Fibroblast of peridontal ligament (primary cell): ENCODE measurements at regions not wholly inside any gene's neighbourhood (a gene's known extent, or its start where the extent isn't known, plus 50 kb on each side); places are given as distances from the start of the nearest gene placed in this dataset.

ENCODE experiments used
- DNase-seq: peaks from one replicate; pipeline ENCODE4 v3.0.0-alpha.2; 2010; ENCODE audit errors: extremely low read depth

DNA sequence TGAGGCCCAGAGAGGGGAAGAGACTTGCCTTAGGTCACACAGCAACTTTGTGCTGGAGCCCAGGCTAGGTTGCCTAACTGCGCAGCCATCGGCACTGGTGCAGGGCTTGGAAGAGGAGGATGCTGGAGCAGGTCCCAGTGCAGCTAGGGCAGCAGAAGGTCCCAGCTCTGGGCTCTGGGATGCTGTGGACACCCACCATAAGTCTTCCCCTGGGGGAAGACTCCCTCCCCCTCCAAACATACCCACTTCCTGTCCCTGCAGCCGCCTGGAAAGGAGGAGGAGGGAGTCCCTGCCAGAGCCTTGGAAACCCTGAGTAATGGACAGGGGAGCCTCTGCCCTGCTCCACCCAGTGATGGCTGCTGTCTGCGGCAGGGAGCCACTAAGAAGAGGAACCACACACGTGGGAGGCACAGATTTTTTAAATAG is 93.6 kb downstream of the NCR2 start:
- DNase-seq = no peak

DNA sequence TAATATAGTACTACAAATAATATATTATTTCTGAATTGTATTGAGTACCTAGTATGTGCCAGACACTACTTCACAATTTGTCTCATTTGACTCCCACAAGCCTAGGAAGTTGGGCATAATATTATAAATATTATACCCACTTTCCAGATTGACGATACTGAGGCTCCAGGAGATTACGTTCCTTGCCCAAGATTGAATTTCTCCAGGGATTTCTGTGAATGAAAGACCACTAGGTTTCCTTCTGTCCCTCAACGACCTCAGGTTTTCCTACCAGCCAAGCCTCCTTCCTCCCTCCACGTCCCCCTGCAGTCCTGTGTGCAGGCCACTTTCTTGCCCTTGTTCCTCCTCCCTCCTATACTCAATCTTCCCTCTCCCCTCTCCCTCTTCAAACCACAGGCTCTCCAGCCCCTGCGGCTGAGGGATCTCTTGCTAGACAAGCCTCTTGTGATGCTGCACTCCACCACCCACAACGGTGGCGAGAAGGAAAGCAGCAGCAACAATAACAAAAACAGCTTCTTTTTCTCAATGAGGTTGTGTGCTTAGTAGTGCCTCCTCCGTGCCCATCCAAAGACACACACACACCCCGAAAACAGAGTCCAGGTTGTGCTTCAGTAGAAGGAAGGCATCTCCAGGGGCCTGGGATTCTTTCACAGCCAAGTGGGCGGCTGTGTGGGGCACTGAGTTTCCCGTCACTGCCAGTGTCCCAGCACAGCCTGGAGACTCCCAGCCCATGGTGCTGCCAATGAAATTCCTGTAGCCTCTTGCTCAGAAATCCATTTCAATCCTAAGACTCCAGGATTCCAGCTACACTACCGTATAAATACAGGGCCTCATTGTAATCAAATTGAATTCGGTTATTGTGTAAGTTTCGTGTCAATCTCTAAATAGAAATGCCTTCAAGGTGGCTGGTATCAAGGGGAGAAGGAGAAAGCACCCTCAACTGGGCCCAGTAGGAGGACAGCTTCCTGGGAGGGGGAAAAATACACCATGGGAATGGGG is 94.4 kb downstream of the NCR2 start:
- DNase-seq = no peak

DNA sequence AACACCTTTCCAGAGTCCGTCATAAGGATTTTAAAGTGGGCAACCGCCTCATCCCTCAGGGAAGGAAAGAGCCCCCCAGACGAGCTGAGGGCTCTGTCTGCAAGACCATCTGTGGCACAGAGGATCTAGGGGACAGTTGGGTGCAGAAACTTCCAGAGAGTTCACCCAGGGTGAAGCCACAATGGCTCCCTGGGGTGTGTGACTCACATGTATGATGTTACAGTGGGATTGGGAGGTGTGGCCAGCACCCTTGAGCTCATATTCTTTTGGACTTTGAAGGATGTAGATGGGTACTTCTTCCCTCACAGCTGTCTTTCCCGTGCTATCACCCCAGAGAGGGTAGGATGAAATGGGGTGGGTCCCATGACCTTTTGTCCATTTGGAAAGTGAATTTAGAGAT is 95.5 kb downstream of the NCR2 start:
- DNase-seq = peak; percentile 26

GRCh38 chr6:41432280-41432679 is 96.9 kb downstream of the NCR2 start:
- no peak for DNase-seq

DNA sequence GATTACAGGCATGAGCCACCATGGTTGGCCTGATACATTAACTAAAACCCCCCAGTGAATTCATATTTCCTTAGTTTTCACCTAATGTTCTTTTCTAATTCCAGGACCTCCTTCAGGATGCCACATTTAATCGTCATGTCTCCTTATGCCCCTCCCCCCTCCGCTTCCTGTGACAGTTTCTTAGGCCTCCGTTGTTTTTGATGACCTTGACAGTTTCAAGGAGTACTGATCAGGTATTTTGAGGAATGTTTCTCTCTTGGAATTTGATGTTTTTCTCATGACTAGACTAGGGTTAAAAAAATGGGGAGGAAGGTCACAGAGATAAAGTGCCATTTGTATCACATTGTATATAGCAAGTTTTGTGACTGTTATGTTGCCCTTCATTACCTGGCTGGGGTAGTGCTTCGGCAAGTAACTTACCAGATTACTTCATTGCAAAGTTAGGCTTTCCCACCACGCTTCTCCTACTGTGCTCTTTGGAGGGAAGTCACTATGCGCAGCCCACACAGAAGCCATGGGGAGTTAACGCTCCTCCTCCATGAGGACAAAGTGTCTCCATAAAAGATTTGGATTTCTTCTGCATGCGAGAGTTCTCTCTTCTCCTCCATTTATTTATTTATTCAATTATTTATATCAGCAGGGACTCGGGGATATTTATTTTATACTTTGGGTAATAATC is 99.5 kb downstream of the NCR2 start:
- DNase-seq = no peak

- DNase-seq = no peak
Measured at GRCh38 chr6:41437604-41438003, 102.2 kb downstream of the NCR2 start.

DNA sequence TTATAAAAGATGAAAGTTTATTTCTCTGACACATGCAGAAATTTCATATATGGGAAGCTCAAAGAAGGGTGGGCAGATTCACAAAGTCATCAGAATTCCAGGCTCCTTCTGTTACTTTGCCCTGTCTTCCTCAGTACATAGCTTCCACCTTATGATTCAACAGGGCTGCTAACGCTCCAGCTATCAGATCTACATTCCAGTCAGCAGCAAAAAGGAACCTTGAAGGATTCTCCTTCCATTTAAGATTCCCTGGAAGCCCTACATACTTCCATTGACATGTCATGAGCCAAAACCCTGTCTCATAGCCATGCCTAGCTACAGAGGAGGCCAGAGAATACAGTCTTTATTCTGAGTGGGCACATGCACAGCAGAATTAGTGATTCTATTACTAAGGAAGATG is 103.3 kb downstream of the NCR2 start:
- no peak for DNase-seq

DNA sequence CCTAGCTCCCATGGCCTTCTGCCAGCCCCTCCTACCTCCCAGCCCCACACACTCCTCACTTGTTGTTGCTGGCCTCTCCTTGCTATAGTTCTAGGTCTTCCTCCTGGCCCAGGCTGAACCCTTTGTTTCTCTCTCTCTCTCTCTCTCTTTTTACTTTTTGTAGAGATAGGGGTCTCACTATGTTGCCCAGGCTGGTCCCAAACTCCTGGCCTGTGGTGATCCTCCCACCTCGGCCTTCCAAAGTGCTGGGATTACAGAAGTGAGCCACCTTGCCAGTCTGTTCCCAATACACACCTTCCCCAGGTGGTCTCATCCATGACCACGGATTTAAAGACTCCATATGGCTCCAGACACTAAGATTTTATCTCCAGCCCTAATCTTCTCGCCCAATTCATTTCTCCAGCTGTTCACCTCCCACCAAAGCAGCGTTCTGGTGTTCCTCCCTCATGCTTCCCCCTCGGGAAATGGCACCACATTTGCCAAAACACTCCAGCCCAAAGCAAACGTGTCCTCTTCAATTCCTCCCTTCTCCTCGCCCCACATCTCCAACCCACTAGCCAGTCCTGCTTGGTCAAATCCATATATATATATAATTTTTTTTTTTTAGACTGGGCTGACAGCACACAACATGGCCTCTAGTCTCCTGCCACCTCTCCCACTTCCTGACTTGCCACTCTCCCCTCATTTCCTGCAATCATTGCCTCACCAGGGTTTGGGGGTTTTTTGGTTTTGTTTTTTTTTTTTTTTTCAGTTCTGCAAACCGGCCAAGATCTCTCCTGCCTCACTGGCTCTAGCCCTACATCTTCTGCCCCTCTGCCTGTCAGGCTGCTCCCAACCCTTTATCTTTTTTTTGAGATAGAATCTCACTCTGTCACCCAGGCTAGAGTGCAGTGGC is 104.4 kb downstream of the NCR2 start:
- no peak for DNase-seq

DNA sequence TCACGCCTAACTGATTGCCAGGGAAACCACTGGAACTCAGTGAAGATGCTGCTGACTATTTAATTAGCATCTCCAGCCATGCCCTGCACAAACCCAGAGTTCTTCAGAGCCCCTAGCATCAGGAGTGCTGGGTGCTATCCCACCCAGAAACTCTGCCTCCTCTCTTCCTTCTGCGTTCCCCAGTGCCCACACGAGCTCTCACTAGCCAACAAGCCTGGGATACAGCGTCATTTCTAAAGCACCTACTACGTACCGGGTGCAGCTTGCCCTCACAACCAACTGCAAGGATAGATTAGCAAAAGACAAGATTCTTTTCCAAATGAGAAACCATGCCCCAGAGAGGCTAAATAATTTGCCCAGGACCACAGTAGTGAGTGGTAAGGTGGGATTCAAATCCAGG is 105.2 kb upstream of the FOXP4 start:
- no peak for DNase-seq

GRCh38 chr6:41441598-41442351 is 104.4 kb upstream of the FOXP4 start:
- no peak for DNase-seq

- no peak for DNase-seq
Measured at GRCh38 chr6:41442352-41442672, 103.9 kb upstream of the FOXP4 start.

DNA sequence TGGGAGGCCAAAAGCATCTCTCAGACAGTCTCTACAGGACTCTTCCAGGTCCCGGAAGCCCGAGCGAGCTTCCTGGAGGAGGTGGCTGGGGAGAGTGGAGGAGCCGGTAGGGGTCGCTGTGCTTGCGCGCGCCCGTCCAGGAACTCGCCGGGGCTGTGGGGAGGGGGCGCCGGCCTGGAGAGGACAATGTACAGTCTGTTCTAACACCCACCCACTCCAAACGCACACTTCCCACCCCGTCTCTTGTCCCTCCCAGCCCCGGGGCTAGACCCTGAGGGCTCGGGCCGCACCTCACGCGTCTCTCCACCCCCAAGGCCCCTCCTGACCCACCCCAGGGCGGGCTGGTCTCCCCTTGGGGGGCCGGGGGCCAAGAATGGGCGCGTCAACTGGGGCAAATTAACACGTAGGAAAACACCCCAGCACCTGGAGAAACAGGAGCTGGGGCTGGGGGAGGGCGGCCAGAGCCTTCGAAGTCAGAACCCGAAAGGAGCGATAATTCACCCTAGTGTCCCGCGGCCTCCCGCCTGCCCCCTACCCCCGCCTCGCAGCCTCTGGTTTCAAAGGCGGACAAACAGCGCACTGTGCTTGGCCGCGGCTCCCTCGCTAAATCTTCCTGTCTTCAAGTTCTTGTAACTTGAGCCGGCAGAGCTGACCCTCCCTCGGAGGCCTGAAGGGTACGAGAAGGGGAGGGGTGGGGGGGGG is 103.2 kb upstream of the FOXP4 start:
- DNase-seq = no peak

DNA sequence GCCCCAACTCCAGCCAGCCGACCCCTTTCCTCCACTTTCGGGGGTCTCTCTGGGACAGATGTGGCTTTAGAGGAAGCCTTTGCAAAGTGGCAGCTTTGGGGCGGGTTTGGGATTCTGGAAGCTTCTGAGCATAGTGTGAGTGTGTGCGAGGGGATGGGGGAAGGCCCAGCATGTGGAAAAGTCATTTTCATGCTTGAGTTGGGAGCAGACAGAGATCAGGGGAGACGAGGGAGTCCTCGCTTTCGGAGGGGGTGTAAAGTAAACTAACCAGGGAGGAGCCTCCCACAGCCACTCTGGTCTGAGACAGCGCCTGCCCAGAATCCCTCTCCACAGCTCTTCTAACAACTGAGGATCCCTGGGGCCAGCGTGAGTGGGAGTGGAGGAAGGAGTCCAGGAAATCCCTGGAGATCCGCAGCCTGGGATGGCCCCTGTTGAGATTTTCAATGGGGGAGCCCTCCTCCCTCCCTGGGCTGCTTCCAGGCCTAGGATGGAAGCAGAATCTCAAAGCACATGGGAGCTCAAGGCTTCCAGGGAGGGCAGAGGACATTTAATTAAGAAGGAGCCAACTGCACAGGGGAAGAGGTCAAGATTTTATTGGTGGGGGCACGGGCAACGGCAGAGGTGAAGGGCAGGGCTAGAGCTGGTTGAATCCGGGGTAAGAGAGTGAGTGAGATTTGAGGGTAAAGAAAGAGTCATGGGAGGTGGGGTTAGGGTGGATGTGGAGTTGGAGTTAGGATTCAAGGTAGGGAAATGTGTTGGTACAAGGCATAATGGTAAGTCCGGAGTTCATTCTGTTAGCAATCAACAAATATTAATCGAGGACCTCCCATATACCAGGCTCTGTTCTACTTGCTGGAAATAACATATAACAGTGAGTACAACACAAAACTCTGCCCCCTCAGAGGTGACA is 102.3 kb upstream of the FOXP4 start:
- no peak for DNase-seq

DNA sequence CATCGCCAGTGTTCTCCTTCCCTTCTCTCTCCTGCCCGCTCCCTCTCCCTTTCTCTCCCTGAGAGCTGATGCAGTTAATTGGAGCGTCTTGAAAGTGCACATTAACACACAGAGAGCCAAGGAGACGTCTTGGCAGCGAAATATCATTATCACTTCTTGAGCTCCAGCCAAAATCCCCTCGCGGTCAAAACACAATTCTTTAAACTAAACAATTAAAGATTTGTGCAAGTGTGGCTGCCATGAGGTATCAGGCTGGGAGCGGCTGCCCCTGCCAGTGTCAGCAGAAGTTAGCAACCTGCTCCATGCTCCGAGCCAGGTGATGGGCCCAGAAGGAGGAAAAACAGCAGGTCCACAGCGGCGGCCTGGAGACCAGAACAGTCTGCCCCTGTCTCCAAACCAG is 100.9 kb upstream of the FOXP4 start:
- DNase-seq = no peak

DNA sequence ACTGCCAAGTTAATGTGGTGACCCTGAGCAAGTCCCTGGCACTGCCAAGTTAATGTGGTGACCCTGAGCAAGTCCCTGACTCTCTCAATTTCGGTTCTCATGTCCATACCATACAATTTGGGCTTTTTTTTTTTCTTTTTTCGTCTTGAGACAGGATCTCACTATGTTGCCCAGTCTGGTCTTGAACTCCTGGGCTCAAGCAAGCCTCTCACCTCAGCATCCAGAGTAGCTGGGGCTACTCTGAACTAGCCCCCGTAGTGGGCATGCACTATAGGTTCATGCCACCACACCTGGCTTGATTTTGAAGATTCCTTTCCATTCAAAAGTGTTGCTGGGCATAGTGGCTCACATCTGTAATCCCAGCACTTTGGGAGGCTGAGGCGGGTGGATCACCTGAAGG is 100.0 kb upstream of the FOXP4 start:
- no peak for DNase-seq

DNA sequence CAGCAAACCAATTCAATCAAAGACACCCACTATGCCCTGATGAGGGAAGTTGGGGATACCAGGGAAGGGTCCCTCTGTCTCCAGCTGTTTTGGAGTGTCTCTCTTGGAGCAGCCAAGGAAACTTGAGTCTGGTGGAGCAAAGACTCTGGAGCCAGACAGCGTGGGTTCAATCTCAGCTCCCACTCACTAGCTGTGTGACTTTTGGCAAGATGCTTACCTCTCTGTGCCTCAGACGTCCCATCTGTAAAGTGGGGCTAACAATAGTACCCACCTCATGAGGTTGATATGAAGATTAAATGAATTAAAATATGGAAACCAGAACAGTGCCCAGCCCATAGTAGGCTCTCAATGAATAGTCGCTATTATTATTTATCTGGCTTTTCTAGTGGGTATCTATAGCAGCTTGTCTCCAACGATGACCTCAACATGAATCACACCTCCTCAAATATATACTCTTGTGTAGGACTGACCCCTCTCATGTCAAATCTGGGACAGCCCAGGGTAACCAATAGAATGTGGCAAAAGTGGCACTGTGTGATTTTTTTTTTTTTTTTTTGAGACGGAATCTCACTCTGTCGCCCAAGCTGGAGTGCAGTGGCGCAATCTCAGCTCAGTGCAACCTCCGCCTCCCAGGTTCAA is 99.2 kb upstream of the FOXP4 start:
- no peak for DNase-seq

GRCh38 chr6:41448256-41448655 is 97.9 kb upstream of the FOXP4 start:
- DNase-seq = no peak

GRCh38 chr6:41449399-41450245 is 96.6 kb upstream of the FOXP4 start:
- DNase-seq = peak; percentile 36
